ENCODE measurements at regions not wholly inside any gene's neighbourhood (a gene's known extent, or its start where the extent isn't known, plus 50 kb on each side); places are given as distances from the start of the nearest gene placed in this dataset.

GRCh38 chr6:122323361-122323760 is 76.1 kb upstream of the HSF2 start:
- TF ChIP-seq, protein P1, sequence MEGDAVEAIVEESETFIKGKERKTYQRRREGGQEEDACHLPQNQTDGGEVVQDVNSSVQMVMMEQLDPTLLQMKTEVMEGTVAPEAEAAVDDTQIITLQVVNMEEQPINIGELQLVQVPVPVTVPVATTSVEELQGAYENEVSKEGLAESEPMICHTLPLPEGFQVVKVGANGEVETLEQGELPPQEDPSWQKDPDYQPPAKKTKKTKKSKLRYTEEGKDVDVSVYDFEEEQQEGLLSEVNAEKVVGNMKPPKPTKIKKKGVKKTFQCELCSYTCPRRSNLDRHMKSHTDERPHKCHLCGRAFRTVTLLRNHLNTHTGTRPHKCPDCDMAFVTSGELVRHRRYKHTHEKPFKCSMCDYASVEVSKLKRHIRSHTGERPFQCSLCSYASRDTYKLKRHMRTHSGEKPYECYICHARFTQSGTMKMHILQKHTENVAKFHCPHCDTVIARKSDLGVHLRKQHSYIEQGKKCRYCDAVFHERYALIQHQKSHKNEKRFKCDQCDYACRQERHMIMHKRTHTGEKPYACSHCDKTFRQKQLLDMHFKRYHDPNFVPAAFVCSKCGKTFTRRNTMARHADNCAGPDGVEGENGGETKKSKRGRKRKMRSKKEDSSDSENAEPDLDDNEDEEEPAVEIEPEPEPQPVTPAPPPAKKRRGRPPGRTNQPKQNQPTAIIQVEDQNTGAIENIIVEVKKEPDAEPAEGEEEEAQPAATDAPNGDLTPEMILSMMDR (conservative IDR thresholded peaks at IDR 0.05) = no peak
- no peak overlapping the region for H2AFZ ChIP-seq (ENCODE audit: low read length)
- no peak overlapping the region for H2BK120ac ChIP-seq (ENCODE audit: low read depth, low read length, poor library complexity, severe bottlenecking)
- no peak overlapping the region for H2BK20ac ChIP-seq (ENCODE audit: low read depth, low read length, poor library complexity, severe bottlenecking)
- H4K20me1 ChIP-seq (ENCODE audit: control insufficient read depth, insufficient read depth, insufficient read length) = no peaks in the 10 kb centered on the region
- H3K4me2 ChIP-seq (ENCODE audit: insufficient read depth, insufficient read length, low read length) = no peak overlapping the region
- H3K27me3 ChIP-seq (ENCODE audit: insufficient read depth, low read length) = no peaks in the 10 kb centered on the region
- H2AK5ac ChIP-seq (ENCODE audit: insufficient read length, low read length) = no peak overlapping the region
- H3K4me3 Mint-ChIP-seq = no peak overlapping the region
- no peak overlapping the region for H3K56ac ChIP-seq (ENCODE audit: insufficient read length, low read depth, low read length)
- H3K79me2 ChIP-seq (ENCODE audit: insufficient read depth, low read length) = no peaks in the 10 kb centered on the region
- H4K5ac ChIP-seq (ENCODE audit: insufficient read length, low read depth, low read length) = no peak overlapping the region
- H3K9ac ChIP-seq (ENCODE audit: extremely low read depth, insufficient read length, low read length) = no peak overlapping the region
- peaks cover 2 to 5% of the 10 kb centered on the region in 2 experiments; a peak in 3 of 5 replicates for H3K9me3 Mint-ChIP-seq
- H3K4ac ChIP-seq (ENCODE audit: low read depth, low read length) = no peak overlapping the region
- no peaks in the 10 kb centered on the region for H3K79me1 ChIP-seq (ENCODE audit: insufficient read depth, low read depth, low read length, poor library complexity, severe bottlenecking)
- H3K27ac ChIP-seq (ENCODE audit: insufficient read length, low read depth, low read length) = no peak overlapping the region
- peaks cover 2 to 4% of the 10 kb centered on the region in 2 experiments; a peak in 3 of 4 replicates for H3K4me1 Mint-ChIP-seq
- no peaks in the 10 kb centered on the region for H3K4me1 ChIP-seq (ENCODE audit: insufficient read depth, low read length)
- H3K14ac ChIP-seq (ENCODE audit: insufficient read depth, low read length) = no peak overlapping the region
- no peak overlapping the region for H4K8ac ChIP-seq (replicated peaks; ENCODE audit: insufficient read length, low read depth, low read length)
- H3K36me3 Mint-ChIP-seq (ENCODE audit: insufficient read depth in 1 of 3, low read depth in 3 of 3) = no peaks in the 10 kb centered on the region; a peak in 2 of 7 replicates
- no peak overlapping the region for H3K18ac ChIP-seq (ENCODE audit: insufficient read length, low read depth, low read length)
- H3K23me2 ChIP-seq (ENCODE audit: insufficient read length, low read depth, low read length, poor library complexity, severe bottlenecking) = no peaks in the 10 kb centered on the region
- DNase-seq = no peak
- H3K23ac ChIP-seq (ENCODE audit: insufficient read length, low read depth, low read length) = no peak overlapping the region
- no peak overlapping the region for H2BK5ac ChIP-seq (ENCODE audit: insufficient read length, low read length)
- no peak overlapping the region for H4K91ac ChIP-seq (ENCODE audit: insufficient read length, low read depth, low read length)
- no peak overlapping the region for H2BK15ac ChIP-seq (ENCODE audit: low read depth, low read length)
- no peaks in the 10 kb centered on the region for H3K9me3 ChIP-seq (ENCODE audit: control insufficient read depth, low read depth, low read length)
- H3K27me3 Mint-ChIP-seq (ENCODE audit: low read depth) = no peaks in the 10 kb centered on the region
- WGBS (ENCODE audit: extremely low coverage, insufficient read length, low lambda C conversion rate) = no CpG with 5 or more reads among the region's 2 CpGs
- no peak overlapping the region; a peak in 1 of 7 replicates for H3K27ac Mint-ChIP-seq
- no peak overlapping the region for H3T11ph ChIP-seq (ENCODE audit: low read length)
- H2BK12ac ChIP-seq (ENCODE audit: insufficient read length, low read depth, low read length) = no peak overlapping the region

All from H9 (cell line).